H1 (cell line): ENCODE measurements at regions not wholly inside any gene's neighbourhood (a gene's known extent, or its start where the extent isn't known, plus 50 kb on each side); places are given as distances from the start of the nearest gene placed in this dataset.

Source experiments
- BACH1 ChIP-seq: IDR thresholded peaks from 2 replicates; pipeline ENCODE4 v1.6.1; 2012; ENCODE audit warnings: low read length, improper control_type of control experiment
- CHD1 ChIP-seq: IDR thresholded peaks from 2 replicates; pipeline ENCODE4 v1.6.1; 2012; ENCODE audit warnings: low read depth, low read length, improper control_type of control experiment
- HDAC6 ChIP-seq: IDR thresholded peaks from one replicate; pipeline ENCODE4 v1.7.1; 2012; ENCODE audit warnings: low read depth, mild to moderate bottlenecking, inconsistent platforms, low read length, moderate library complexity
- NANOG ChIP-seq: IDR thresholded peaks from 2 replicates; pipeline ENCODE4 v1.6.1; 2011; ENCODE audit warnings: low read length, low read depth, mild to moderate bottlenecking, inconsistent platforms; ENCODE audit not compliant: insufficient read depth, poor library complexity, severe bottlenecking
- RAD21 ChIP-seq, 2 experiments: IDR thresholded peaks in 1 of 2; conservative IDR thresholded peaks in 1 of 2; 2 replicates each; pipeline ENCODE4 v1.6.1; 2011; ENCODE audit warnings: low read depth in 2 of 2, low read length in 2 of 2, improper control_type of control experiment in 1 of 2, inconsistent platforms in 1 of 2, mild to moderate bottlenecking in 1 of 2, moderate library complexity in 1 of 2
- TBP ChIP-seq: IDR thresholded peaks from 2 replicates; pipeline ENCODE4 v1.6.1; 2011; ENCODE audit warnings: low read depth, low read length, improper control_type of control experiment
- TEAD4 ChIP-seq: IDR thresholded peaks from 2 replicates; pipeline ENCODE4 v1.6.1; 2012; ENCODE audit warnings: low read depth, low read length, inconsistent platforms, mixed read lengths

DNA sequence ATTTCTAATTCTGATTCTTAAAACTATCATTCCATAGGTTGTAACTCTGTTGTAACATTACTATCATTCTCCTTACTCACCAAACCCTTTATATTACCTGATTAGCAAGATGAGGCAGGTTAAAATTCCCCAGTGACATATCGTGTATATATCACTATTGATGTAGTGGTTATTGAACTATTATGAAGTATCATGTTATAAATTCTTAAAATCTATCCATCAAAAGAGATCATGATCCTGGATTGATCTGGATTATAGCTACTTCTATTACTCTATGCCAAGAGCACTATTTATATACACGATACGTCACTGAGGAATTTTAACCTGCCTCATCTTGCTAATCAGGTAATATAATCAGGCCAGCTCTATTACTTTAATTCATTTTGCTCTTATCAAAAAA, 533.9 kb downstream of the SLITRK6 start (continued):
- TF ChIP-seq TEAD4 = no peak
- no peak for TF ChIP-seq HDAC6
- no peak for TF ChIP-seq TBP
- no peak for TF ChIP-seq NANOG
- TF ChIP-seq RAD21 (IDR thresholded peaks at IDR 0.05 in 1 of 2, conservative IDR thresholded peaks at IDR 0.05 in 1 of 2; ENCODE audit: low read depth in 2 of 2, low read length in 2 of 2) = no peak
- no peak for TF ChIP-seq BACH1
- no peak for TF ChIP-seq CHD1
